PFSK-1 (cell line): ENCODE measurements at regions not wholly inside any gene's neighbourhood (a gene's known extent, or its start where the extent isn't known, plus 50 kb on each side); places are given as distances from the start of the nearest gene placed in this dataset.

Source experiments
- POLR2AphosphoS5 ChIP-seq: IDR thresholded peaks from 2 replicates; pipeline ENCODE4 v1.6.1; 2012; ENCODE audit warnings: low read depth, mild to moderate bottlenecking, control low read depth, low read length, moderate library complexity
- SIN3A ChIP-seq: IDR thresholded peaks from 2 replicates; pipeline ENCODE4 v1.6.1; 2012; ENCODE audit warnings: mild to moderate bottlenecking, low read length, moderate library complexity, borderline replicate concordance; ENCODE audit not compliant: insufficient read depth
- TAF1 ChIP-seq: IDR thresholded peaks from 2 replicates; pipeline ENCODE4 v1.6.1; 2012; ENCODE audit warnings: low read length, control low read depth, borderline replicate concordance; ENCODE audit not compliant: insufficient read depth
- TF ChIP-seq, protein P1 (sequence below), 2 experiments: IDR thresholded peaks; 2 replicates each; pipeline versions ENCODE4 v1.6.1 to v1.8.0; 2011 to 2012; ENCODE audit warnings: low read depth in 2 of 2, low read length in 2 of 2, control low read depth in 1 of 2, inconsistent platforms in 1 of 2, mild to moderate bottlenecking in 1 of 2, moderate library complexity in 1 of 2; ENCODE audit not compliant: insufficient read depth in 1 of 2

DNA sequence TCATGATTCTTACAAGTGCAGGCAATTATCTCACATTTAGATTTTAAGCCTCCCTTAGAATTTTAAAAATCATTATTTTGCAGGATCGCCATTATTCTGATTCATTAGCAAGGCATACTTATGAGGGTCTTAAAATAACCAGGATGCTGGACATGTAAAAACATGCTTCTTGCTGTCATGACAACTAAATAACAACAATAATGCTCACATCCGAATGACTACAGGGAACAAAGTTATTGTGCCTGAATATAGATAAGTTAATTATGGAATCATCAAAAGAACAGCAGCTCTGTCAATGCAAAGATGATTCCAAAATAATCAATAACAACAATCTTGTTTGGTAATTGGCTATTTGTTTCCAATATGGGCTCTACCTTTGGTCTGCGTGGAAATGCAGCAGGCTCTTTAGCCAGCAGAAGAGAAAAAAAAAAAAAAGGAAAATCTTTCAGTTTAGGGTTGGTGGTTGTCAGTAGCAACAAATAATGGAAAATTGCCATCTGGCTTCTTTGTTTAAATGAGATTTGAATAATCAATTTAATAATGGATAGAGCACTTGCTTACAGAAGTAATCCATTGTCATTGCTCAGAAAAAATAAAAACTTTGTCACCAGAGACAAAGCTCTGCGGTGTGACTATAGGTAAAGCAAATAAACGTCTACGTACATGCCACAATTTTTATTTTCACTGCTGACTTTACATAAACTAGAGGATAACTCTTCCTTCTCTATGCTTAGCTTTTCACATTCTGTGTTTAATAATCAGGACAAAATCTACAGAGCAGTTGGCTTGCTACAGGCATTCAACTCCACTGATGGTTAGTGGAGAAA is 468.9 kb upstream of the TSHZ3 start:
- TF ChIP-seq, protein P1, sequence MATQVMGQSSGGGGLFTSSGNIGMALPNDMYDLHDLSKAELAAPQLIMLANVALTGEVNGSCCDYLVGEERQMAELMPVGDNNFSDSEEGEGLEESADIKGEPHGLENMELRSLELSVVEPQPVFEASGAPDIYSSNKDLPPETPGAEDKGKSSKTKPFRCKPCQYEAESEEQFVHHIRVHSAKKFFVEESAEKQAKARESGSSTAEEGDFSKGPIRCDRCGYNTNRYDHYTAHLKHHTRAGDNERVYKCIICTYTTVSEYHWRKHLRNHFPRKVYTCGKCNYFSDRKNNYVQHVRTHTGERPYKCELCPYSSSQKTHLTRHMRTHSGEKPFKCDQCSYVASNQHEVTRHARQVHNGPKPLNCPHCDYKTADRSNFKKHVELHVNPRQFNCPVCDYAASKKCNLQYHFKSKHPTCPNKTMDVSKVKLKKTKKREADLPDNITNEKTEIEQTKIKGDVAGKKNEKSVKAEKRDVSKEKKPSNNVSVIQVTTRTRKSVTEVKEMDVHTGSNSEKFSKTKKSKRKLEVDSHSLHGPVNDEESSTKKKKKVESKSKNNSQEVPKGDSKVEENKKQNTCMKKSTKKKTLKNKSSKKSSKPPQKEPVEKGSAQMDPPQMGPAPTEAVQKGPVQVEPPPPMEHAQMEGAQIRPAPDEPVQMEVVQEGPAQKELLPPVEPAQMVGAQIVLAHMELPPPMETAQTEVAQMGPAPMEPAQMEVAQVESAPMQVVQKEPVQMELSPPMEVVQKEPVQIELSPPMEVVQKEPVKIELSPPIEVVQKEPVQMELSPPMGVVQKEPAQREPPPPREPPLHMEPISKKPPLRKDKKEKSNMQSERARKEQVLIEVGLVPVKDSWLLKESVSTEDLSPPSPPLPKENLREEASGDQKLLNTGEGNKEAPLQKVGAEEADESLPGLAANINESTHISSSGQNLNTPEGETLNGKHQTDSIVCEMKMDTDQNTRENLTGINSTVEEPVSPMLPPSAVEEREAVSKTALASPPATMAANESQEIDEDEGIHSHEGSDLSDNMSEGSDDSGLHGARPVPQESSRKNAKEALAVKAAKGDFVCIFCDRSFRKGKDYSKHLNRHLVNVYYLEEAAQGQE (IDR thresholded peaks at IDR 0.05; ENCODE audit: insufficient read depth in 1 of 2, low read depth in 2 of 2, low read length in 2 of 2) = no peak
- TF ChIP-seq POLR2AphosphoS5 = no peak
- no peak for TF ChIP-seq TAF1
- TF ChIP-seq SIN3A = no peak
